Neutrophil (primary cell): ENCODE measurements at regions not wholly inside any gene's neighbourhood (a gene's known extent, or its start where the extent isn't known, plus 50 kb on each side); places are given as distances from the start of the nearest gene placed in this dataset.

Experiments
- H3K27ac ChIP-seq: fragments of 200-600 bp; sonication (generic); 2 replicates; pipeline ENCODE4 v1.5.1; 2016; ENCODE audit warnings: mild to moderate bottlenecking, moderate library complexity
- H3K27me3 ChIP-seq: fragments of 200-600 bp; sonication (generic); 2 replicates; pipeline ENCODE4 v1.6.0; 2016; ENCODE audit warnings: mild to moderate bottlenecking
- H3K36me3 ChIP-seq: fragments of 200-600 bp; sonication (generic); 2 replicates; pipeline ENCODE4 v1.5.1; 2017
- H3K4me1 ChIP-seq, 2 experiments: fragments of 200-600 bp in 1 of 2; sonication (generic) in 1 of 2; 1 replicate in 1 of 2; 2 replicates in 1 of 2; pipeline versions ENCODE4 v1.5.1 to v1.6.1; 2013 to 2016; ENCODE audit warnings: low read depth in 1 of 2, low read length in 1 of 2, mild to moderate bottlenecking in 1 of 2, moderate library complexity in 1 of 2; ENCODE audit not compliant: control insufficient read depth in 1 of 2, insufficient read depth in 1 of 2
- H3K4me3 ChIP-seq, 2 experiments: fragments of 200-600 bp in 1 of 2; sonication (generic) in 1 of 2; 1 replicate in 1 of 2; 2 replicates in 1 of 2; pipeline ENCODE4 v1.5.1; 2013 to 2016; ENCODE audit warnings: low read depth in 1 of 2, low read length in 1 of 2, mild to moderate bottlenecking in 1 of 2, moderate library complexity in 1 of 2
- H3K9me3 ChIP-seq: fragments of 200-600 bp; sonication (generic); 2 replicates; pipeline ENCODE4 v1.5.1; 2016
- CTCF ChIP-seq: fragments of 200-600 bp; sonication (generic); IDR thresholded peaks from 2 replicates; pipeline ENCODE4 v1.5.1; 2016; ENCODE audit warnings: antibody characterized with exemption

- no peaks in the 10 kb centered on the region for H3K36me3 ChIP-seq
- no peak for TF ChIP-seq CTCF
- no peaks in the 10 kb centered on the region for H3K9me3 ChIP-seq
- H3K4me3 ChIP-seq, result no peak overlapping the region
- H3K27me3 ChIP-seq, result no peaks in the 10 kb centered on the region
- H3K4me1 ChIP-seq, result no peaks in the 10 kb centered on the region
- no peak overlapping the region for H3K27ac ChIP-seq
Measured at GRCh38 chrY:20997355-20997754, 241.4 kb downstream of the RPS4Y2 start.

GRCh38 chrY:20998016-20998415 lies 242.1 kb downstream of the RPS4Y2 start:
- H3K4me1 ChIP-seq, result no peaks in the 10 kb centered on the region
- no peak for TF ChIP-seq CTCF
- H3K27ac ChIP-seq, result no peak overlapping the region
- no peak overlapping the region for H3K4me3 ChIP-seq
- H3K9me3 ChIP-seq, result no peaks in the 10 kb centered on the region
- no peaks in the 10 kb centered on the region for H3K27me3 ChIP-seq
- no peaks in the 10 kb centered on the region for H3K36me3 ChIP-seq

GRCh38 chrY:20998483-20998882 lies 242.6 kb downstream of the RPS4Y2 start:
- no peaks in the 10 kb centered on the region for H3K4me1 ChIP-seq
- H3K27me3 ChIP-seq, result no peaks in the 10 kb centered on the region
- no peaks in the 10 kb centered on the region for H3K36me3 ChIP-seq
- no peak overlapping the region for H3K27ac ChIP-seq
- no peaks in the 10 kb centered on the region for H3K9me3 ChIP-seq
- TF ChIP-seq CTCF, result no peak
- H3K4me3 ChIP-seq, result no peak overlapping the region

- Histone ChIP-seq H3K36me3 (no peaks in the 10 kb centered on the region), H3K9me3 (no peaks in the 10 kb centered on the region), H3K4me3 (no peak overlapping the region), H3K4me1 (no peaks in the 10 kb centered on the region), H3K27ac (no peak overlapping the region), H3K27me3 (no peaks in the 10 kb centered on the region)
- TF ChIP-seq CTCF, result no peak
Measured at GRCh38 chrY:21001102-21001501, 245.2 kb downstream of the RPS4Y2 start.

- no peaks in the 10 kb centered on the region for H3K4me1 ChIP-seq
- no peaks in the 10 kb centered on the region for H3K36me3 ChIP-seq
- no peak overlapping the region for H3K27ac ChIP-seq
- H3K4me3 ChIP-seq, result no peak overlapping the region
- no peak for TF ChIP-seq CTCF
- H3K27me3 ChIP-seq, result no peaks in the 10 kb centered on the region
- no peaks in the 10 kb centered on the region for H3K9me3 ChIP-seq
Measured at GRCh38 chrY:21003059-21003458, 247.2 kb downstream of the RPS4Y2 start.

GRCh38 chrY:21005531-21005930 lies 249.6 kb downstream of the RPS4Y2 start:
- no peak for TF ChIP-seq CTCF
- H3K27me3 ChIP-seq, result no peaks in the 10 kb centered on the region
- H3K27ac ChIP-seq, result no peak overlapping the region
- no peak overlapping the region for H3K4me3 ChIP-seq
- no peaks in the 10 kb centered on the region for H3K9me3 ChIP-seq
- no peaks in the 10 kb centered on the region for H3K4me1 ChIP-seq
- H3K36me3 ChIP-seq, result no peaks in the 10 kb centered on the region
